GM19023 (cell line): ENCODE measurements at regions not wholly inside any gene's neighbourhood (a gene's known extent, or its start where the extent isn't known, plus 50 kb on each side); places are given as distances from the start of the nearest gene placed in this dataset.

Source experiments
- ATAC-seq: cut with Tn5 transposase; IDR thresholded peaks from one replicate; pipeline ENCODE4 v1.9.1; 2021; ENCODE audit warnings: mild to moderate bottlenecking, moderate library complexity; ENCODE audit not compliant: unreplicated experiment

DNA sequence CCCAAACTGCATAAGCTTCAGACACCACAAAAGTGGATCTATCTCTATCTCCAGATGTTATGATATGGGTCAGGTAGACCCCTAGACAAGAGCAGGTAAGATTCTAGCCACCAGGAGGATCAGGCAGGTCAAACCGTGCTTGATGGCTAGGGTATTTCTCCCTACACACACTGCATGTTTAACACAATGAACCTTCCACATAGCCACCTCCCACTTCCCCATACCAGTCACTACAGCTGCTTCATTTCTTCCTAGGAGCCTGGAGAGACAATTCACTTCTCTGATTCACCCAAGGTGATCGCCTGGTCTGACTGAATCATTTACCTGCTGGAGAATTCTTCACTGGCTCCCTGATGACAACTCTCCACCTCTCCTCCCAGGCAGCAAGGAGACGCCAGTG, 66.0 kb upstream of the MYCN start:
- no peak for ATAC-seq

DNA sequence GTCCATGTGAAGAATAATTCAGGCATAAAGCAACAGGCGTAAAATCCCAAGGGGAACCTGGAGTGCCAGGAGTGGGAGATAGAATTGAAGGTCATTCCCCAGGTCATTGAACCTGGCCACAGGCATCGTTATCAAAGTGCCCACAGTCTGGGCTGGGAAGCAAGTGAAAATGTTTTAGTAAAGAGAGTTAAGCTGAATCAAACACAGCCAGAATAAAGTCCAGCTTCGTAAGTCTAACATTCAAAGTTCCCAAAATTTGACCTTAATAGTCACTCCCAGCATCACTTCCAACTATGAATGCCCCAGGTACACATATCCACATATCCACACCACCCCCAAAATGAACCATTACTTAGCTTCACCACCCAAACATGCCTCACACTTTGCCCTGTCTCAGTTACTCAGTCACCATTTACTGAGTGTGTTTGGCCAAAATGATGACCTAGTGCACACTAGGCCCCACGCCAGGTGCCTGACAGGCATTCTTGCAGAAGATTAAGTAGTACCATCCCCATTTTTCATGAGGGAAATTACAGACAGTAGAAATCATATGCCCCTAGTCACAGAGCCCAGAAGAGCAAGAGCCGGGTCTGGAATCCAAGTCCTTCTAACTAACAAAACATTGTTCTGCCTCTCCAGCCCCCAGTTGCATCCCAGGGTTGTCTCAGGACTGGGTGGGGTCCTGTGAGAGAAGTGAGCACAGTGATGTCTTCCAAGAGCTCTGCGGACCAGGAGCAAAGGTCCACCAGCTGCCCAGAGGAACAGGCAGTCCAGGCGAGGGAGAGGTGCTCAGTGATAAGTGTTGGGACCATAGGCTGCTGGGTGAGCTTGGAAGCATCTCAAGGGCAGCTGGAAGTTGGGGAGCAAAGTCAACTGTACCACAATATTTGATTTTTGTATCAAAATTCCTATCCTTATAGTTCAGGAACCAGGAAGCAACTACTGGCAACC, 65.2 kb upstream of the MYCN start:
- ATAC-seq, result no peak

DNA sequence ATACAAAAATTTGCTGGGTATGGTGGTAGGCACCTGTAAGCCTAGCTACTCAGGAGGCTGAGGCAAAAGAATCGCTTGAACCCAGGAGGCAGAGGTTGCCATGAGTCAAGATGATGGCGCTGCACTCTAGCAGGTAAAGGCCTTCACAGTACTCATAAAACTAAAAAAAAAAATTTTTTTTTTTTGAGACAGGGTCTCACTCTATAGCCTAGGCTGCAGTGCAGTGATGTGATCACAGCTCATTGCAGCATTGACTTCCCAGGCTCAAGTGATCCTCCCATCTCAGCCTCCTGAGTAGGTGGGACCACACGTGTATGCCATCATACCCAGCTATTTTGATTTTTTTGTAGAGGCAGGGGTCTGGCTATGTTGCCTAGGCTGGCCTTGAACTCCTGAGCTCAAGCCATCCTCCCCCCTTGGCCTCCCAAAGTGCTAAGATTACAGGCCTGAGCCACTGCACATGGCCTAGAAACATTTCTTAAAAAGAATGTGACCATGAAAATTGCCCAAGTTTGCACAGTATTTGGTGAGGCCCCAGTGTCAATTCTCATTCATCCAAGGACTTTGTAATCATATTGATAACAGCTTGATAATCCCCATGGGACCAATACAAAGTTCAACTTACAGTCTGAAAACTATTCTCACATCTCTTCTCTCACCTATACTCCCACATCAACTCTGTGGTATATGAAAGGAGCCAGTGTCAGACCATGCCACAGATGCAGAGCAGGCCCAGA, 64.2 kb upstream of the MYCN start:
- no peak for ATAC-seq

DNA sequence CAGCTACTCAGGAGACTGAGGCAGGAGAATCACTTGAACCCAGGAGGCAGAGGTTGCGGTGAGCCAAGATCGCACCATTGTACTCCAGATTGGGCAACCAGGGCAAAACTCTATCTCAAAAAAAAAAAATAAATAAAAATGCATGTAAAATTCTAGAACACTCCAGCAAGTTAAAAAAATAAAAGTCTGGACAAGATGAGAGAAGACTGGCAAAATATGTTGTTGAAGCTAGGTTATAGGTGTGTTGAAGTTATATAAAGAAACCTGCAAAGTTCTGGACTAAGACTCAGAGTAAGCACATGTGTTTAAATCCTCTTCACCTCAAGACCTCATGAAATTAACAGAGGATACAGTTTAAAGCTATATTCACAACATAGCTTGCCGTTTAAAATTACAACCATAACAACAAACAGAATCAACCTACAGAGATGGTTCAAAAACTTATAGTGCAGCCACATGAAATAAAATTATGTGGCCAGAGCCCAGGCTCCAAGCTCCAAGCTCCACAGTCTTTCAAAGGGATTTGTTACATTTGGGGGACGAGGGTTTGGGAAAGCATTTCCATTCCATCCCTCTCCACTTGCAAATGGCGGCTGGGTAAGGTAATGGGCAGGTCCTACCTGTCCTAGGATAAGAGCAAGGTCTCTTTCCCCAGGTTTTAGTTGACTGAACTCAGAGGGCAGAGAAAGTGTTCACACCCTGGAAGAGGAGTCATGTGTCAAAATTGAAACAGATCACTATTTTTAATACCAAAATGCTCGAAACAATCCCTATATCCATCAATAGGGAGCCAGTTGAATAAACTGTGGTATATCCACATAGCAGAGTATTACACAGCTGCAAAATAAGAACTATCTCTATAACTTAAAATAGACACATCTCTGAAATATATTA, 59.9 kb upstream of the MYCN start:
- ATAC-seq, result no peak

- ATAC-seq, result no peak
Observed at GRCh38 chr2:15881120-15881433, 59.3 kb upstream of the MYCN start.

DNA sequence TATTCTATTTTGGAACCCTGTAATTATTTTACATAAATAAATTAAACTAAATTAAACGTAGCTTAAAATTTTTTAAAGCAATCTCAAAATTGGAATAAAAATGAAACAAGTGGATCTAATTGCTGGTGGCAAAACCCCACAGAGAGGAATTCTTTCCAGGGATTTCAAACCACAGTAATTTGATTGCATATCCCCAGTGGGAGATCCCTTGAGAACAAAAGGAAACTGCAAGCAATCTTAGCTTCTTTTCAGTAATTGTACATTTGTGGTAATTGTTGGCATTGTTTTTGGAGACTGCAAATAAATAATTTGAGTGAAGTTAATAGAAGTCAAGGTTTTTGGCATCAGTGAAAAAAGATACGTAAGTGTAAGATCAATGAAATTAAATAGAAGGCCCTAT, 58.7 kb upstream of the MYCN start:
- no peak for ATAC-seq

DNA sequence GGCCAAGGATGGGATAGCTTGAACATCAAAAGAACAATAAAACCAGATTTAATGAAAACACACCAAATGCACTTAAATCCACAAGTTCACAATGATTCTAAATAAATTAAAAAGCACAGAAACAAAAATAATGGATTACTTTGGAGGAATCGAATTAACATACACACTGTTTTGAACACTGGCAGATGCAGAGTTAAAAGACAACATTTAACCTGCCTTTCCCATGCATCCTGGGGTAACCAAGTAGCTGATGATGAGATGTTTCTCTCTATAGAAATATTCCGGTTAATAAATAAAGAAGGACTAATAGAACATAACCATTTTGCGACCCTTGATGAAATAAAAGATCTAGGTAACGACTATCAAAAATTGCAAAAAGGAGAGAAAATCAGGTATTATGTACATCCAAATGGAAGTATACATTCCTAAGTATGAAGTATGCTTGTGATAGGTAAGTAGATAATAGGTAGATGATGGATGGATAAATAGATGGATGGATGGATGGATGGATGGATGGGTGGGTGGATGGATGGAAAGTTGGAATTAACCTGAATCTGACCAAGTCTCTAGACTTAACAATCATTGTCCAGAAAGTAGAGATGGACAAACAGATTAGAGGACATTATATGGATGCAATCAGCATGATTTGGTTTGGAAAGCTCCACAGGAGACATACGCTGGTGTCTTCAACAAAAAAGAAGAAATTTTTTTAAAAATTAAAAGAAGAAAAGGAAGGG, 57.4 kb upstream of the MYCN start:
- no peak for ATAC-seq

- ATAC-seq, result no peak
Observed at GRCh38 chr2:15883684-15884083, 56.7 kb upstream of the MYCN start.

GRCh38 chr2:15884790-15885189, 55.6 kb upstream of the MYCN start:
- ATAC-seq, result no peak

- ATAC-seq, result no peak
Observed at GRCh38 chr2:15886231-15886630, 54.1 kb upstream of the MYCN start.

DNA sequence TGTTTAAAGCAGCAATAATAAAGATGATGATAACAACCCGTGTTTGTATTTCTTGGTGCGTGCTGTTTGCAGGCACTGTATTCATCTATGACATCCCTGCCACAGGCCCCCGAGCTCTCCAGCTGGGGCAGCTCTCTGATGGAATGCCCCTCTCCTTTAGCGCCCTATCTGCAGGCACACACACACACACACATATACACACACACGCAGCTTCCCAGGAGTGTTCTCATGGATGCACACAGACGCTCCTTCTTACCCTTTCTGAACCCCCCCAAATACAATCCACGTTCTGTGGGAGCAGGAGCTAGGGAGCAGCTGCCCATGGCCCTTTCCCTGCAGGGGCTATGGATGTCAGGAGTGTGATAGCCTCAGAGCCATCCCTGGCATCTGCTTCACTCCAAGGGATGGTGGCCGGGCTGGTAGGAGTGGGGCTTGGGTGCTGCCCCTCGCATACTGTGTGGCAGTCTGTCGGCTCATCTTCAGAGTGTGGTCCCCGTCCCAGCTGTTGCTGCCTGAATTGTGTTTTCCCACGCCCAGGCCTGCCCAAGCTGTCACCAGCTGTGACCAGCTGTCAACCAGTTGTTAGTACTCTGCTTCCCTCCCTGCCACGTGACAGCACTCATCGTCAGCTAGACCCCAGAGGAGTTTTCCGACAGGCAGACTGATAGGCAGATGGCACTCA, 50.8 kb upstream of the MYCN start:
- ATAC-seq, result no peak

DNA sequence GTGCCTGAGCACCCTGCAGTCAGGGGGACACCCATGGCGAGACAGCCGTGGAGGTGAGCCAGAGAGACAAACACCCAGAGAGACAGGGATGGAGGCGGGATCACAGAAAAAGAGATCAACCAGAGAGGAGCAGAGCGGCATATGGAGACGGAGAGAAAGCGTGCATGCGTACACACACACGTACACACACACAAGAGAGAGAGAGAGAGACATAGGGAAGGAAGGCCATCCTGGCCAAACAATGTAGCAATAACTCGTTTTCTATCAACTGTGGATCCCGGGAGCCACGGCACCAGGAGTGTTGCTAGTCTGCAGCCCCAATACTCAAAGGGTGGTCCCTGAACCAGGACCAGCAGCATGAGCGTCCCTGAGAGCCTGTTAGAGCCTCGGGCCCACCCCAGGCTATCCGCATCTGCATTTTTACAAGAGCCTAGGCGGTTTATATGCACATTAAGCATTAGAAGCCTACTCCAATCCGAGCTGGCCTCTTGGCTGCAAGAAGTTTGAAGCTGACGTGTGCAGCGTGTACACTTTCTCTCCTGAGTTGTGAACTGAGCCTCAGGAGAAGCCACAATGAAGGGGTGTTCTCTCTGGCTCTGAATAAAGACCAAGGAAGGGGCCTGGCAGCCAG, 50.1 kb upstream of the MYCN start:
- no peak for ATAC-seq
